ENCODE measurements at regions not wholly inside any gene's neighbourhood (a gene's known extent, or its start where the extent isn't known, plus 50 kb on each side); places are given as distances from the start of the nearest gene placed in this dataset.

- Histone ChIP-seq H3K9me3 (no peaks in the 10 kb centered on the region), H3K27me3 (no peaks in the 10 kb centered on the region), H3K4me1 (no peaks in the 10 kb centered on the region), H3K27ac (no peak overlapping the region), H3K4me3 (no peak overlapping the region), H3K36me3 (no peaks in the 10 kb centered on the region)
- WGBS, 2 donors = 14 to 19% methylated on average over 2 of the region's 2 CpGs
- ATAC-seq (no peak), FAIRE-seq (no peak), DNase-seq (no peak)
- no peak for TF ChIP-seq CTCF (IDR thresholded peaks at IDR 0.05)
- intact Hi-C loops (cut with DNase I) = no loop called here
Measured at GRCh38 chr5:62742207-62742606, 163.6 kb downstream of the LRRC70 start.

GRCh38 chr5:62741761-62742160 is 163.1 kb downstream of the LRRC70 start:
- Histone ChIP-seq H3K27me3 (no peaks in the 10 kb centered on the region), H3K9me3 (no peaks in the 10 kb centered on the region), H3K4me1 (no peaks in the 10 kb centered on the region), H3K27ac (no peak overlapping the region), H3K4me3 (no peak overlapping the region), H3K36me3 (no peaks in the 10 kb centered on the region)
- WGBS, 2 donors = 46 to 60% methylated on average over 2 of the region's 2 CpGs
- FAIRE-seq (no peak), ATAC-seq (no peak), DNase-seq (no peak)
- intact Hi-C loops (cut with DNase I) = no loop called here
- TF ChIP-seq CTCF (IDR thresholded peaks at IDR 0.05) = no peak

- Histone ChIP-seq H3K27ac (no peak overlapping the region), H3K4me3 (no peak overlapping the region), H3K9me3 (no peaks in the 10 kb centered on the region), H3K4me1 (no peaks in the 10 kb centered on the region), H3K27me3 (no peaks in the 10 kb centered on the region), H3K36me3 (no peaks in the 10 kb centered on the region)
- ATAC-seq = no peak
- no peak for TF ChIP-seq CTCF (IDR thresholded peaks at IDR 0.05)
- no peak for FAIRE-seq
- no peak for DNase-seq
- intact Hi-C loops (cut with DNase I) = no loop called here
Measured at GRCh38 chr5:62737766-62738165, 159.1 kb downstream of the LRRC70 start.

GRCh38 chr5:62732677-62733121 is 154.1 kb downstream of the LRRC70 start:
- intact Hi-C loops (cut with DNase I) = no loop called here
- Histone ChIP-seq H3K27ac (no peak overlapping the region), H3K36me3 (no peaks in the 10 kb centered on the region), H3K4me1 (no peaks in the 10 kb centered on the region), H3K9me3 (no peaks in the 10 kb centered on the region), H3K27me3 (no peaks in the 10 kb centered on the region), H3K4me3 (no peak overlapping the region)
- 51 to 58% methylated on average over 1 of the region's 1 CpG for WGBS, 2 donors
- no peak for TF ChIP-seq CTCF (IDR thresholded peaks at IDR 0.05)
- DNase-seq (no peak), FAIRE-seq (no peak), ATAC-seq (peak in 2 of 4 donors; percentile 64 to 66)

- Histone ChIP-seq H3K9me3 (no peaks in the 10 kb centered on the region), H3K4me3 (no peak overlapping the region), H3K4me1 (no peaks in the 10 kb centered on the region), H3K27me3 (no peaks in the 10 kb centered on the region), H3K36me3 (no peaks in the 10 kb centered on the region), H3K27ac (no peak overlapping the region)
- DNase-seq = no peak
- no peak for FAIRE-seq
- no peak for ATAC-seq
- 54 to 59% methylated on average over 3 of the region's 3 CpGs for WGBS, 2 donors
- TF ChIP-seq CTCF (IDR thresholded peaks at IDR 0.05) = no peak
- intact Hi-C loops (cut with DNase I) = no loop called here
Measured at GRCh38 chr5:62731022-62731421, 152.4 kb downstream of the LRRC70 start.

Data from pancreas (tissue), 10 donors.